HFF-Myc (cell line): ENCODE measurements at regions not wholly inside any gene's neighbourhood (a gene's known extent, or its start where the extent isn't known, plus 50 kb on each side); places are given as distances from the start of the nearest gene placed in this dataset.

Source experiments
- DNase-seq: peaks from one replicate; pipeline ENCODE4 v3.0.0-alpha.2; 2011; ENCODE audit warnings: low read depth; ENCODE audit errors: extremely low read depth
- H3K4me3 ChIP-seq: replicated peaks from 2 replicates; pipeline ENCODE4 v1.5.1; 2011; ENCODE audit warnings: low read depth, mild to moderate bottlenecking, control low read depth, low read length
- TF ChIP-seq, protein P1 (sequence below): IDR thresholded peaks from 2 replicates; pipeline ENCODE4 v1.5.1; 2012; ENCODE audit warnings: mild to moderate bottlenecking, low read depth, low read length, control low read depth; ENCODE audit errors: missing control alignments

DNA sequence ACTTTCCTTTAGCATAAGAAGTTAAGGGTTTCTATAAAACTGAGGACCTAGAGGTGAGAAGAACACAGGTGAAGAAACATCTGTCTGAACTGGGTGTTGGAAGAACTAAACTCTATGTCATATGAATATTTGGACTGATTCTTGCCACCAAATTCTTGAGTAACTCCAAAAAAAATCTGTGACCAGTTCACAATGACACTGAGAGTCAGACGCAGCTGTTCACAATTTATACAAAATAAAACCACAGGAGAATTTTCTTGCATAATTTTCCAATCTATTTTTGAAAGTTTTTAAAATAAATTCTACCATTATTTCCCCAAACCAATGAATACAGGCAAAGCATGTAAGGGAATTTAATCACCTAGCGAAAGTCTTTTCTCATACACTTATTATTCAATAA lies 148.1 kb upstream of the TCF21 start:
- TF ChIP-seq, protein P1, sequence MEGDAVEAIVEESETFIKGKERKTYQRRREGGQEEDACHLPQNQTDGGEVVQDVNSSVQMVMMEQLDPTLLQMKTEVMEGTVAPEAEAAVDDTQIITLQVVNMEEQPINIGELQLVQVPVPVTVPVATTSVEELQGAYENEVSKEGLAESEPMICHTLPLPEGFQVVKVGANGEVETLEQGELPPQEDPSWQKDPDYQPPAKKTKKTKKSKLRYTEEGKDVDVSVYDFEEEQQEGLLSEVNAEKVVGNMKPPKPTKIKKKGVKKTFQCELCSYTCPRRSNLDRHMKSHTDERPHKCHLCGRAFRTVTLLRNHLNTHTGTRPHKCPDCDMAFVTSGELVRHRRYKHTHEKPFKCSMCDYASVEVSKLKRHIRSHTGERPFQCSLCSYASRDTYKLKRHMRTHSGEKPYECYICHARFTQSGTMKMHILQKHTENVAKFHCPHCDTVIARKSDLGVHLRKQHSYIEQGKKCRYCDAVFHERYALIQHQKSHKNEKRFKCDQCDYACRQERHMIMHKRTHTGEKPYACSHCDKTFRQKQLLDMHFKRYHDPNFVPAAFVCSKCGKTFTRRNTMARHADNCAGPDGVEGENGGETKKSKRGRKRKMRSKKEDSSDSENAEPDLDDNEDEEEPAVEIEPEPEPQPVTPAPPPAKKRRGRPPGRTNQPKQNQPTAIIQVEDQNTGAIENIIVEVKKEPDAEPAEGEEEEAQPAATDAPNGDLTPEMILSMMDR: no peak

DNA sequence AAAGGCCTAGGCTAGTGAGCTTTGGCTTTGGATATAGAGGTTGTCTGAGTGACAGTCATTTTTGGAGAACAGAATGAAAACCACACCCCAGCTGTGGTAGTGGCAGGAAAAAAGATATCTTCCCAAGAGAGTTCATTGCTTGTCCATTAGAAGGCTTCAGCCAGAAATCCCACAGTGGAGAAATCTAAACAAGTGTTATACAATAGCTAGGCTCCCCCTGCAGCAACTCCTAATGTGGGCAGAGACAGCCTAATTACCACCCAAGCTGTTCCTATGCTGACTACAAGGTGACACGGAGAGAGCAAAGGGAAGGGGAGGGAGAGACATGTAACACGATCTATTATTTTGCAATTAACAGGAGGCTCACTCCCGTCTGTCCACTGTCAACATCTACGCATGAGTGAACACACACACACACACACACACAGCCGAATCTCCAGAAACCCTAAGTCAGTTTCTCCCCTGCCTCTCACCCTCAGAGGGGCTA lies 147.5 kb upstream of the TCF21 start:
- DNase-seq: no peak
- H3K4me3 ChIP-seq: no peak overlapping the region
- TF ChIP-seq, protein P1: no peak

More for the DNA sequence above, 148.1 kb upstream of the TCF21 start:
- no peak overlapping the region for H3K4me3 ChIP-seq
- no peak for DNase-seq

DNA sequence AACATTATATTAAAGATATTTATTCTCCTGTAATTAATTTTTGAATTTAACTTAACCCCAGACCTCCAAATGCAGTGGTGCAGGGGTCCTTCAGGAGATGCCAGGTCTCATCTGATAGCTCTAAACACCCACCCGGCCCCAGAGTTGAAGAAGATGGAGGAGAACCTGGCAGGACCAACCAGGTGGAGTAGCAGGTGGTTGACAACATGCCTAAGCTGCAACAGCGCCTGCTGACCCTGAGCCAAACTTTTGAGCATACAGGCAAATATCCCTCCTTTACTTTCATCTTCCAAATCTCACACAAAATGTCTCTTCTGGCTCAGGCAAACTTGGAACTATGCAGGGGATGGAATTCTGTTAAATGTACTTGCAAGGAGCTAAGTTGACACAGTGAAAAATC lies 145.3 kb upstream of the TCF21 start:
- TF ChIP-seq, protein P1: no peak
- no peak overlapping the region for H3K4me3 ChIP-seq
- no peak for DNase-seq

DNA sequence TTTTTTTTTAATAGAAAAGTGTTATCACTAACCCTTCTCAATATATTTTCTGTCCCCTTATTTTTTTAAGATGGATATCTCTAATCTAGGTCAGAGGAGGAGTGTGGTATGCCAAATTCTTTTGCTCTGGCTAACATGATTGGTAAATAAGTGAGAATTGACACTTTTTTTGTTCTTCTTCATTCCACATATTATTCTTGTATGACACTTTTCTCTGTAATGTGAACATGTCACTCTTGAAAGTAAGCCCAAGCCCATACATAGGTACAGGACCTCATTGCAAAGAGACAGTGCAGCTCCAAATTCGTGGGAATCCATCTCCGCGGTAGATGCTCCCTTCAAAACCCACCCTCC lies 142.5 kb upstream of the TCF21 start:
- no peak for DNase-seq
- TF ChIP-seq, protein P1: no peak
- H3K4me3 ChIP-seq: no peak overlapping the region

DNA sequence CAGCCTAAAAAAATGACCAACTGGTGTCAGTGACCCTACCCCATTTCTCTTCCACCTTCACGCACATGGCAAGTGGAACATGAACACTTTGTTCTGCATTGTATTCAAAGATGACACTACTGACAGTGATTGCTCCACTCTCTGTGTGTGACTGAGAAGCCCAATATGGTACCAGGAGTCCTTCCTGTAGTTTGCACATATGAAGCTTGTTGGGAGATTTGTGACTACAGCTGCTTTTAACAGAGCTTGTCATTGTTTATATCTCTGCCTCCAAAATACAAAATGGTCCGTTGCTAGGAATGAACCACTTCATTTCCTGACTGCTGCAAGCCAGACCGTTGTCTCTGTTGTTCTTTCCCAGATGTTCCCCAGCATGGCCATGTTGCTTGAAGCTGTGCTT lies 140.3 kb upstream of the TCF21 start:
- DNase-seq: no peak
- TF ChIP-seq, protein P1: no peak
- H3K4me3 ChIP-seq: no peak overlapping the region

DNA sequence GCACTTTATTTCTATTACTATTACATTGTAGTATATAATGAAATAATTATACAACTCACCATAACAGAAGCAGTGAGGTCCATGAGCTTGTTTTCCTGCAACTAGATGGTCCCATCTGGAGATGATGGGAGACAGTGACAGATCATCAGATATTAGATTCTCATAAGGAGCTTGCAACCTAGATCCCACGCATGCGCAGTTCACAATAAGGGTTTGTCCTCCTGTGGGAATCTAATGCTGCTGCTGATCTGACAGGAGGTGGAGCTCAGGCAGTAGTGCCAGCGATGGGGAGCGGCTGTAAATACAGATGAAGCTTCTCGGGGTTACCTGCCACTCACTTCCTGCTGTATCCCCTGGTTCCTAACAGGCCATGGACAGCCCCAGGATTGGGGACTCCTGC lies 139.5 kb upstream of the TCF21 start:
- DNase-seq: no peak
- TF ChIP-seq, protein P1: no peak
- no peak overlapping the region for H3K4me3 ChIP-seq

DNA sequence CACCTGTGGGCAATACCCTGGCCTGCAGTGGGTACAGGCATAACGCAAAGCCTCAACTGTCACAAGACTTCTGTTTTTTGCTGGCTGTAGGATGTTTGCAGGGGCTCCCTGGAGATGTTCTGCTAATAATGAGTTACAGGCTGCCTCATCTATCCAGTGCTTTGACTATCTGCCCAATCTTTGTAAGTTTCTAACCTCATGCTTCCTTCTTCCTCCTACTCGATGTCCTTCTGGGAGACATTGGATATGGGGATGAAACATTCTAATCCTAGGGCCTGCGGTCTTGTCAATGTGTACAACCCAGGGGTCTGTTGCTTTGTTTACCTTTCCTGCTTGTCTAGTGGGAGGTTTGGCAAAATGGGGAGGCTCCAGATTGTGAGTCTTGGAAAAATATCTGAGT lies 136.8 kb upstream of the TCF21 start:
- DNase-seq: no peak

More for the DNA sequence above, 136.8 kb upstream of the TCF21 start:
- TF ChIP-seq, protein P1: no peak
- H3K4me3 ChIP-seq: no peak overlapping the region
